Panc1 (cell line): ENCODE measurements at regions not wholly inside any gene's neighbourhood (a gene's known extent, or its start where the extent isn't known, plus 50 kb on each side); places are given as distances from the start of the nearest gene placed in this dataset.

ENCODE experiments used
- ATAC-seq: fragments of 200-7000 bp; cut with Tn5 transposase; 2 replicates; pipeline ENCODE4 v1.9.1; 2020; ENCODE audit warnings: mild to moderate bottlenecking, moderate library complexity
- BruUV-seq: library from RNA; stranded (reverse); fragments of 400-500 nt; replicated peaks from 2 replicates; lab custom pipeline; 2021; lab: Mats Ljungman, UMichigan
- CTCF ChIA-PET: fragments of 300-600 bp; sonication (Branson Sonifier 250); formaldehyde crosslinking; loops from one replicate; lab custom pipeline; 2022; ENCODE audit warnings: antibody characterized with exemption; lab: Charles Lee
- POLR2A ChIA-PET: fragments of 300-600 bp; sonication (Branson Sonifier 250); formaldehyde crosslinking; loops from one replicate; lab custom pipeline; 2022; ENCODE audit warnings: antibody characterized with exemption; lab: Charles Lee
- DNase-seq: peaks from one replicate; pipeline ENCODE4 v3.0.0-alpha.2; 2010; ENCODE audit warnings: low read depth, low spot score
- H3K27ac ChIP-seq: 2 replicates; pipeline ENCODE4 v1.5.1; 2011; ENCODE audit warnings: mild to moderate bottlenecking, low read length, inconsistent platforms
- H3K27me3 ChIP-seq: fragments of 200-500 bp; sonication (Bioruptor generic); 2 replicates; pipeline ENCODE4 v1.6.0; 2014; ENCODE audit warnings: low read length, inconsistent platforms; ENCODE audit not compliant: control insufficient read depth, insufficient read depth
- H3K36me3 ChIP-seq: fragments of 200-500 bp; sonication (Bioruptor generic); 2 replicates; pipeline ENCODE4 v1.5.1; 2014; ENCODE audit warnings: inconsistent platforms, mild to moderate bottlenecking, low read length, moderate library complexity; ENCODE audit not compliant: control insufficient read depth, insufficient read depth
- H3K4me1 ChIP-seq: 2 replicates; pipeline ENCODE4 v1.5.1; 2011; ENCODE audit warnings: inconsistent platforms, mild to moderate bottlenecking, low read length, moderate library complexity; ENCODE audit not compliant: control insufficient read depth, insufficient read depth
- H3K4me3 ChIP-seq, 2 experiments: 2 replicates each; pipeline ENCODE4 v1.5.1; 2011 to 2012; ENCODE audit warnings: low read depth in 2 of 2, low read length in 2 of 2, mild to moderate bottlenecking in 2 of 2, inconsistent platforms in 1 of 2, moderate library complexity in 1 of 2
- H3K9me3 ChIP-seq: fragments of 200-500 bp; sonication (Bioruptor generic); 2 replicates; pipeline ENCODE4 v1.5.1; 2014; ENCODE audit warnings: low read depth, mild to moderate bottlenecking, inconsistent platforms, low read length, moderate library complexity; ENCODE audit not compliant: control insufficient read depth, insufficient read depth
- POLR2AphosphoS5 ChIP-seq: IDR thresholded peaks from 2 replicates; pipeline ENCODE4 v1.6.1; 2012; ENCODE audit warnings: mild to moderate bottlenecking, low read depth, low read length, moderate library complexity
- SIN3A ChIP-seq: IDR thresholded peaks from 2 replicates; pipeline ENCODE4 v1.6.1; 2012; ENCODE audit warnings: low read depth, mild to moderate bottlenecking, low read length, moderate library complexity, borderline replicate concordance; ENCODE audit not compliant: insufficient read depth
- TCF7L2 ChIP-seq: IDR thresholded peaks from 2 replicates; pipeline ENCODE4 v1.6.1; 2011; ENCODE audit warnings: mild to moderate bottlenecking, low read depth, low read length, inconsistent platforms
- in situ Hi-C: cut with HindIII; loops from 2 replicates; pipeline ENCODE4 v1.10.0; 2016; ENCODE audit warnings: low sequenced_read_pairs, low pct_unique_long_range_greater_than_20kb
- intact Hi-C: fragments of 100-400 bp; cut with micrococcal nuclease; formaldehyde crosslinking; loops from one replicate; pipeline ENCODE4 v1.10.0; 2022; ENCODE audit not compliant: unreplicated experiment
- TF ChIP-seq, protein P1 (sequence below), 2 experiments: IDR thresholded peaks; 2 replicates each; pipeline ENCODE4 v1.6.1; 2011 to 2012; ENCODE audit warnings: low read depth in 2 of 2, control low read depth in 1 of 2, low read length in 1 of 2, mild to moderate bottlenecking in 1 of 2, moderate library complexity in 1 of 2; ENCODE audit not compliant: insufficient read depth in 1 of 2
- TF ChIP-seq, protein P2 (sequence below): fragments of 450-650 bp; IDR thresholded peaks from 2 replicates; pipeline ENCODE4 v1.5.1; 2017; ENCODE audit warnings: mild to moderate bottlenecking

DNA sequence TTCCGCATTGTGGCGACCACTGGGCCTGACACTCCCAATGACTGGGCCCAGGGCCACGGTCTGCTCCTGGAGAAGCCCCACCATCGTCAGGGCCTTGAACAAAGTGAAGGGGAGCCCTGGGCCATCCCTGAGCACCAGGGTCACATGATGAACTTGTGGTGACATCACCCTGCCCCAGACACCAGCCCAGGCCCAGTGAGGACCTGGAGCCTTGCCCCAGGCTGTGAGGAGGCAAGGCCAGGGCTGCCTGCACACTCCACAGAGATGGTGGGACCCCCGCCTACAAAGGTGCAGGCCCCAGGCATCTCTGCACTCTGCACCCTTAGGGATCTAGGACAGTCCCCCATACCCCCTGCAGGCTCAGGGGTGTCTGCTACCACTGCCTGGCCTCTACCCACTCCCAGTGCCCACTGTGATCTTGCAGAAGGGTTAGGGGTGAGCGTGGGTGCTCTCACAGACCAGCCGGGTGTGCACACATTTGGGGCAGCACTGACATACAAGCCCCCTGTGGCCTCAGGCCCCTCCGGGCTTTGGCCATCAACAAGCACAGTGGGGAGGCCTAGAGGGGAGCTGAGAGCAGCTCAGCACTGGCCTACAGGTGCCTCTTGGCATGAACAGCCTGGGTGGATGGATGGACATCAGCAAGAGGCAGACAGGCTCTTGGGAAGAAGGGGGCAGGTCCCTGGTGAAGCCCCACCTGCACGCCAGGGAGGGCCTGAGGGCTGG lies 624.0 kb upstream of the LRRTM4 start:
- Histone ChIP-seq H3K4me3 (no peak overlapping the region), H3K27me3 (no peaks in the 10 kb centered on the region), H3K36me3 (no peaks in the 10 kb centered on the region), H3K4me1 (no peaks in the 10 kb centered on the region), H3K27ac (no peak overlapping the region), H3K9me3 (no peaks in the 10 kb centered on the region)
- intact Hi-C loops = no loop called here
- ChIA-PET CTCF (no interaction called here), POLR2A (no interaction called here)
- no peak for DNase-seq
- no peak for ATAC-seq
- BruUV-seq = no TSS peak
- TF ChIP-seq SIN3A (no peak), TCF7L2 (no peak), POLR2AphosphoS5 (no peak)
- TF ChIP-seq, protein P1, sequence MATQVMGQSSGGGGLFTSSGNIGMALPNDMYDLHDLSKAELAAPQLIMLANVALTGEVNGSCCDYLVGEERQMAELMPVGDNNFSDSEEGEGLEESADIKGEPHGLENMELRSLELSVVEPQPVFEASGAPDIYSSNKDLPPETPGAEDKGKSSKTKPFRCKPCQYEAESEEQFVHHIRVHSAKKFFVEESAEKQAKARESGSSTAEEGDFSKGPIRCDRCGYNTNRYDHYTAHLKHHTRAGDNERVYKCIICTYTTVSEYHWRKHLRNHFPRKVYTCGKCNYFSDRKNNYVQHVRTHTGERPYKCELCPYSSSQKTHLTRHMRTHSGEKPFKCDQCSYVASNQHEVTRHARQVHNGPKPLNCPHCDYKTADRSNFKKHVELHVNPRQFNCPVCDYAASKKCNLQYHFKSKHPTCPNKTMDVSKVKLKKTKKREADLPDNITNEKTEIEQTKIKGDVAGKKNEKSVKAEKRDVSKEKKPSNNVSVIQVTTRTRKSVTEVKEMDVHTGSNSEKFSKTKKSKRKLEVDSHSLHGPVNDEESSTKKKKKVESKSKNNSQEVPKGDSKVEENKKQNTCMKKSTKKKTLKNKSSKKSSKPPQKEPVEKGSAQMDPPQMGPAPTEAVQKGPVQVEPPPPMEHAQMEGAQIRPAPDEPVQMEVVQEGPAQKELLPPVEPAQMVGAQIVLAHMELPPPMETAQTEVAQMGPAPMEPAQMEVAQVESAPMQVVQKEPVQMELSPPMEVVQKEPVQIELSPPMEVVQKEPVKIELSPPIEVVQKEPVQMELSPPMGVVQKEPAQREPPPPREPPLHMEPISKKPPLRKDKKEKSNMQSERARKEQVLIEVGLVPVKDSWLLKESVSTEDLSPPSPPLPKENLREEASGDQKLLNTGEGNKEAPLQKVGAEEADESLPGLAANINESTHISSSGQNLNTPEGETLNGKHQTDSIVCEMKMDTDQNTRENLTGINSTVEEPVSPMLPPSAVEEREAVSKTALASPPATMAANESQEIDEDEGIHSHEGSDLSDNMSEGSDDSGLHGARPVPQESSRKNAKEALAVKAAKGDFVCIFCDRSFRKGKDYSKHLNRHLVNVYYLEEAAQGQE (IDR thresholded peaks at IDR 0.05; ENCODE audit: insufficient read depth in 1 of 2, low read depth in 2 of 2, low read length in 1 of 2) = no peak
- TF ChIP-seq, protein P2, sequence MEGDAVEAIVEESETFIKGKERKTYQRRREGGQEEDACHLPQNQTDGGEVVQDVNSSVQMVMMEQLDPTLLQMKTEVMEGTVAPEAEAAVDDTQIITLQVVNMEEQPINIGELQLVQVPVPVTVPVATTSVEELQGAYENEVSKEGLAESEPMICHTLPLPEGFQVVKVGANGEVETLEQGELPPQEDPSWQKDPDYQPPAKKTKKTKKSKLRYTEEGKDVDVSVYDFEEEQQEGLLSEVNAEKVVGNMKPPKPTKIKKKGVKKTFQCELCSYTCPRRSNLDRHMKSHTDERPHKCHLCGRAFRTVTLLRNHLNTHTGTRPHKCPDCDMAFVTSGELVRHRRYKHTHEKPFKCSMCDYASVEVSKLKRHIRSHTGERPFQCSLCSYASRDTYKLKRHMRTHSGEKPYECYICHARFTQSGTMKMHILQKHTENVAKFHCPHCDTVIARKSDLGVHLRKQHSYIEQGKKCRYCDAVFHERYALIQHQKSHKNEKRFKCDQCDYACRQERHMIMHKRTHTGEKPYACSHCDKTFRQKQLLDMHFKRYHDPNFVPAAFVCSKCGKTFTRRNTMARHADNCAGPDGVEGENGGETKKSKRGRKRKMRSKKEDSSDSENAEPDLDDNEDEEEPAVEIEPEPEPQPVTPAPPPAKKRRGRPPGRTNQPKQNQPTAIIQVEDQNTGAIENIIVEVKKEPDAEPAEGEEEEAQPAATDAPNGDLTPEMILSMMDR = no peak
- in situ Hi-C loops = no loop called here

DNA sequence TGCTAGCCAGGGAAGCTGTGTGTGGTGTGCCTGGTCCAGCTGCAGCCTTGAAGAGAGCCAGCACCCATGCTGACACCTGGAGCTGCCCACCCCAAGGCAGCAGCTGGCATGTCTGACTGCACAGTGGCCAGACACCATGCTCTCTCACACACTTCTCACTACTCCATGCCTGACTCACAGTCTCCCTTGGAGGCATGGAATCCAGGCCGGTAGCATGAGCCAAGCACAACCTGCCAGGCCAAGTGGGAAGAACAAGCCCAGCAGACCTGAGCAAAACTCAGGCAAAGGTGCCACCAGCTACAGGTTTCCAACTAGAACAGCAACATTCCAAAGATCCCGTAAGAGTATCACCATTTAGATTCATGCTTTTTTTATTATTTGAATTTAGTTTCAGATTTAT lies 625.3 kb upstream of the LRRTM4 start:
- ATAC-seq = no peak
- no TSS peak for BruUV-seq
- POLR2A ChIA-PET = no interaction called here
- H3K27ac ChIP-seq = no peak overlapping the region
- no peaks in the 10 kb centered on the region for H3K27me3 ChIP-seq
- CTCF ChIA-PET = no interaction called here
- TF ChIP-seq SIN3A = no peak
- TF ChIP-seq TCF7L2 = no peak
- TF ChIP-seq, protein P1 (IDR thresholded peaks at IDR 0.05; ENCODE audit: insufficient read depth in 1 of 2, low read depth in 2 of 2, low read length in 1 of 2) = no peak
- TF ChIP-seq, protein P2 = no peak
- no peak for TF ChIP-seq POLR2AphosphoS5
- no peaks in the 10 kb centered on the region for H3K9me3 ChIP-seq
- DNase-seq = no peak
- no peak overlapping the region for H3K4me3 ChIP-seq
- in situ Hi-C loops = no loop called here
- intact Hi-C loops = no loop called here
- H3K4me1 ChIP-seq = no peaks in the 10 kb centered on the region
- H3K36me3 ChIP-seq = no peaks in the 10 kb centered on the region
